OCI-LY7 (cell line): ENCODE measurements at regions not wholly inside any gene's neighbourhood (a gene's known extent, or its start where the extent isn't known, plus 50 kb on each side); places are given as distances from the start of the nearest gene placed in this dataset.

ENCODE experiments used
- BruUV-seq: library from RNA; stranded (reverse); fragments of 400-500 nt; replicated peaks from 2 replicates; lab custom pipeline; 2021; lab: Mats Ljungman, UMichigan
- CTCF ChIA-PET: fragments of 300-600 bp; sonication (Branson Sonifier 250); formaldehyde crosslinking; loops from one replicate; lab custom pipeline; 2022; ENCODE audit warnings: antibody characterized with exemption; ENCODE audit not compliant: unreplicated experiment; lab: Charles Lee
- POLR2A ChIA-PET: fragments of 300-600 bp; sonication (Branson Sonifier 250); formaldehyde crosslinking; loops from one replicate; lab custom pipeline; 2022; ENCODE audit warnings: antibody characterized with exemption; lab: Charles Lee
- DNase-seq: peaks from one replicate; pipeline ENCODE4 v3.0.0-alpha.2; 2015; ENCODE audit warnings: low spot score
- H2AFZ ChIP-seq: fragments of 200-600 bp; sonication (generic), shearing (Covaris generic); 2 replicates; pipeline ENCODE4 v1.6.1; 2014; ENCODE audit warnings: mild to moderate bottlenecking, antibody characterized with exemption, low read length, moderate library complexity
- H3K27ac ChIP-seq: fragments of 200-600 bp; sonication (generic); 2 replicates; pipeline ENCODE4 v1.5.1; 2014; ENCODE audit warnings: mixed run types, low read depth, mild to moderate bottlenecking, moderate library complexity, low read length, inconsistent platforms; ENCODE audit not compliant: poor library complexity, severe bottlenecking
- H3K36me3 ChIP-seq: fragments of 200-600 bp; sonication (generic); 2 replicates; pipeline ENCODE4 v1.6.1; 2014; ENCODE audit warnings: mild to moderate bottlenecking, antibody characterized with exemption, low read length, moderate library complexity, mixed read lengths; ENCODE audit not compliant: insufficient read depth
- H3K4me1 ChIP-seq: fragments of 200-600 bp; sonication (generic); 2 replicates; pipeline ENCODE4 v1.5.1; 2014; ENCODE audit warnings: mild to moderate bottlenecking, low read length; ENCODE audit not compliant: insufficient read depth, poor library complexity, severe bottlenecking
- H3K4me2 ChIP-seq: fragments of 200-600 bp; sonication (generic); 2 replicates; pipeline ENCODE4 v1.6.1; 2014; ENCODE audit warnings: mild to moderate bottlenecking, low read length
- H3K4me3 ChIP-seq: fragments of 200-600 bp; sonication (generic); 2 replicates; pipeline ENCODE4 v1.5.1; 2014; ENCODE audit warnings: mild to moderate bottlenecking, low read depth, low read length; ENCODE audit not compliant: poor library complexity, severe bottlenecking
- H3K79me2 ChIP-seq: fragments of 200-600 bp; sonication (generic); 2 replicates; pipeline ENCODE4 v1.6.1; 2016; ENCODE audit warnings: low read depth, mild to moderate bottlenecking, low read length, moderate library complexity, mixed read lengths; ENCODE audit not compliant: insufficient read depth
- H3K9me2 ChIP-seq: fragments of 200-600 bp; sonication (generic); 2 replicates; pipeline ENCODE4 v1.6.1; 2016; ENCODE audit warnings: mild to moderate bottlenecking, low read length, mixed read lengths; ENCODE audit not compliant: insufficient read depth
- H3K9me3 ChIP-seq: fragments of 200-600 bp; sonication (generic); 2 replicates; pipeline ENCODE4 v1.6.1; 2014; ENCODE audit warnings: mild to moderate bottlenecking, mixed run types, low read length, mixed read lengths
- H4K20me1 ChIP-seq: fragments of 200-600 bp; sonication (generic); 2 replicates; pipeline ENCODE4 v1.6.1; 2014; ENCODE audit warnings: mild to moderate bottlenecking, antibody characterized with exemption, low read length, moderate library complexity, mixed read lengths; ENCODE audit not compliant: insufficient read depth
- CTCF ChIP-seq: fragments of 200-600 bp; sonication (generic); conservative IDR thresholded peaks from 2 replicates; pipeline ENCODE4 v1.5.1; 2014; ENCODE audit warnings: mild to moderate bottlenecking, antibody characterized with exemption, low read length, moderate library complexity, mixed read lengths
- EZH2phosphoT487 ChIP-seq: fragments of 200-600 bp; sonication (generic); IDR thresholded peaks from 2 replicates; pipeline ENCODE4 v1.6.1; 2018; ENCODE audit warnings: low read depth, borderline replicate concordance, mild to moderate bottlenecking, mixed run types, antibody characterized with exemption, low read length, moderate library complexity, mixed read lengths
- intact Hi-C: fragments of 100-400 bp; cut with micrococcal nuclease; formaldehyde crosslinking; loops from one replicate; pipeline ENCODE4 v1.10.0; 2022; ENCODE audit not compliant: unreplicated experiment

- Histone ChIP-seq H3K27ac (no peak overlapping the region), H3K4me3 (no peak overlapping the region), H3K4me1 (no peaks in the 10 kb centered on the region), H2AFZ (no peak overlapping the region), H3K9me2 (no peaks in the 10 kb centered on the region), H4K20me1 (no peaks in the 10 kb centered on the region), H3K36me3 (no peaks in the 10 kb centered on the region), H3K9me3 (no peaks in the 10 kb centered on the region), H3K4me2 (no peak overlapping the region), H3K79me2 (no peaks in the 10 kb centered on the region)
- TF ChIP-seq CTCF (no peak), EZH2phosphoT487 (no peak)
- DNase-seq, result no peak
- BruUV-seq, result no TSS peak
- intact Hi-C loops, result no loop called here
- ChIA-PET CTCF (no interaction called here), POLR2A (no interaction called here)
Observed at GRCh38 chr2:23131066-23131575, 253.9 kb upstream of the KLHL29 start.

GRCh38 chr2:23132000-23132399 lies 253.0 kb upstream of the KLHL29 start:
- Histone ChIP-seq H3K4me1 (no peaks in the 10 kb centered on the region), H2AFZ (no peak overlapping the region), H3K79me2 (no peaks in the 10 kb centered on the region), H4K20me1 (no peaks in the 10 kb centered on the region), H3K36me3 (no peaks in the 10 kb centered on the region), H3K9me2 (no peaks in the 10 kb centered on the region), H3K4me3 (no peak overlapping the region), H3K9me3 (no peaks in the 10 kb centered on the region), H3K27ac (no peak overlapping the region), H3K4me2 (no peak overlapping the region)
- CTCF ChIA-PET, result no interaction called here
- BruUV-seq, result no TSS peak
- intact Hi-C loops, result no loop called here
- no peak for DNase-seq
- POLR2A ChIA-PET, result interaction anchor here (0.6 kb wide), 1 partner anchor 355 kb away, joined by 3 read pairs; no protein-coding TSS in a partner anchor
- TF ChIP-seq EZH2phosphoT487 (no peak), CTCF (no peak)

- DNase-seq, result no peak
- CTCF ChIA-PET, result no interaction called here
Observed at GRCh38 chr2:23132823-23133595, 252.0 kb upstream of the KLHL29 start.

More at GRCh38 chr2:23132823-23133595, 252.0 kb upstream of the KLHL29 start:
- no peaks in the 10 kb centered on the region for H3K4me1 ChIP-seq
- no peaks in the 10 kb centered on the region for H4K20me1 ChIP-seq
- H3K27ac ChIP-seq, result no peak overlapping the region
- no peak overlapping the region for H3K4me3 ChIP-seq
- no peak overlapping the region for H3K4me2 ChIP-seq
- H3K9me3 ChIP-seq, result no peaks in the 10 kb centered on the region
- no peak for TF ChIP-seq CTCF
- TF ChIP-seq EZH2phosphoT487, result no peak
- no peaks in the 10 kb centered on the region for H3K36me3 ChIP-seq
- intact Hi-C loops, result no loop called here
- BruUV-seq, result no TSS peak
- no peaks in the 10 kb centered on the region for H3K79me2 ChIP-seq
- no peaks in the 10 kb centered on the region for H3K9me2 ChIP-seq
- POLR2A ChIA-PET, result no interaction called here
- no peak overlapping the region for H2AFZ ChIP-seq
